Endothelial cell of umbilical vein (primary cell): ENCODE measurements at regions not wholly inside any gene's neighbourhood (a gene's known extent, or its start where the extent isn't known, plus 50 kb on each side); places are given as distances from the start of the nearest gene placed in this dataset.

Experiments used
- BruUV-seq: library from RNA; stranded (reverse); fragments of 400-500 nt; replicated peaks from 2 replicates; lab custom pipeline; 2021; lab: Mats Ljungman, UMichigan
- CTCF ChIA-PET: fragments of 300-600, 350-600 bp; sonication (Branson Sonifier 250); formaldehyde crosslinking; loops from one replicate; lab custom pipeline; 2021; ENCODE audit warnings: antibody characterized with exemption, inconsistent platforms; lab: Charles Lee
- POLR2A ChIA-PET: fragments of 300-600, 350-600 bp; sonication (Branson Sonifier 250); formaldehyde crosslinking; loops from one replicate; lab custom pipeline; 2021; ENCODE audit warnings: antibody characterized with exemption, inconsistent platforms; lab: Charles Lee
- DNase-seq: peaks from one replicate; pipeline ENCODE4 v3.0.0-alpha.2; 2011; ENCODE audit warnings: low read depth, low spot score
- FAIRE-seq: peaks from 2 replicates; lab custom pipeline; 2011; peaks lifted over from hg19 to GRCh38; lab: Jason Lieb, UNC
- H2AFZ ChIP-seq: 2 replicates; pipeline ENCODE4 v1.6.0; 2012; ENCODE audit warnings: low read depth, low read length, control low read depth, inconsistent platforms
- H3K27ac ChIP-seq: 2 replicates; pipeline ENCODE4 v1.5.1; 2011; ENCODE audit warnings: low read depth, mild to moderate bottlenecking, control low read depth, low read length, moderate library complexity; ENCODE audit not compliant: insufficient read depth
- H3K27me3 ChIP-seq, 2 experiments: 2 replicates each; pipeline versions ENCODE4 v1.6.0 to v1.6.1; 2011; ENCODE audit warnings: low read length in 2 of 2, mixed read lengths in 1 of 2; ENCODE audit not compliant: control insufficient read depth in 2 of 2, insufficient read depth in 2 of 2
- H3K36me3 ChIP-seq, 2 experiments: 2 replicates in 1 of 2; 3 replicates in 1 of 2; pipeline ENCODE4 v1.5.1; 2011; ENCODE audit warnings: low read length in 2 of 2, mild to moderate bottlenecking in 1 of 2, moderate library complexity in 1 of 2; ENCODE audit not compliant: control insufficient read depth in 2 of 2, insufficient read depth in 2 of 2; ENCODE audit errors: extremely low read depth in 1 of 2
- H3K4me1 ChIP-seq: 3 replicates; pipeline ENCODE4 v1.5.1; 2011; ENCODE audit warnings: mild to moderate bottlenecking, low read length; ENCODE audit not compliant: control insufficient read depth, insufficient read depth; ENCODE audit errors: extremely low read depth
- H3K4me2 ChIP-seq: 2 replicates; pipeline ENCODE4 v1.6.1; 2011; ENCODE audit warnings: low read length, control low read depth, mixed read lengths; ENCODE audit not compliant: insufficient read depth
- H3K4me3 ChIP-seq, 3 experiments: fragments of 200-600 bp in 1 of 3; sonication (generic), shearing (Covaris generic) in 1 of 3; replicated peaks in 1 of 3; 2 replicates each; pipeline ENCODE4 v1.5.1; 2011 to 2016; ENCODE audit warnings: control low read depth in 3 of 3, low read length in 3 of 3, mild to moderate bottlenecking in 2 of 3, inconsistent platforms in 1 of 3, low read depth in 1 of 3, moderate library complexity in 1 of 3; ENCODE audit not compliant: insufficient read depth in 1 of 3
- H3K79me2 ChIP-seq: 2 replicates; pipeline ENCODE4 v1.6.0; 2012; ENCODE audit warnings: low read length, inconsistent platforms; ENCODE audit not compliant: control insufficient read depth, insufficient read depth
- H3K9ac ChIP-seq: replicated peaks from 2 replicates; pipeline ENCODE3; 2011; ENCODE audit warnings: low read length, control low read depth; ENCODE audit not compliant: insufficient read depth; ENCODE audit errors: extremely low read depth
- H3K9me1 ChIP-seq: replicated peaks from 3 replicates; pipeline ENCODE4 v1.6.0; 2011; ENCODE audit warnings: mild to moderate bottlenecking, low read length; ENCODE audit not compliant: control insufficient read depth, insufficient read depth; ENCODE audit errors: extremely low read depth
- H3K9me3 ChIP-seq: replicated peaks from 2 replicates; pipeline ENCODE4 v1.5.1; 2012; ENCODE audit warnings: low read length, inconsistent platforms; ENCODE audit not compliant: control insufficient read depth, insufficient read depth
- H4K20me1 ChIP-seq: replicated peaks from 2 replicates; pipeline ENCODE3; 2011; ENCODE audit warnings: mild to moderate bottlenecking, low read length; ENCODE audit not compliant: control insufficient read depth, insufficient read depth; ENCODE audit errors: extremely low read depth
- CTCF ChIP-seq, 2 donors: IDR thresholded peaks; 1 replicate in 1 of 2; 2 replicates in 1 of 2; pipeline ENCODE4 v1.5.1; 2011; ENCODE audit warnings: low read length in 2 of 2, mild to moderate bottlenecking in 2 of 2, moderate library complexity in 2 of 2, control low read depth in 1 of 2, inconsistent platforms in 1 of 2, low read depth in 1 of 2; ENCODE audit not compliant: insufficient read depth in 1 of 2; ENCODE audit errors: extremely low read depth in 1 of 2
- EZH2 ChIP-seq: IDR thresholded peaks from 2 replicates; pipeline ENCODE4 v1.6.1; 2012; ENCODE audit warnings: borderline replicate concordance, low read depth, mild to moderate bottlenecking, moderate library complexity, low read length, inconsistent platforms; ENCODE audit not compliant: severe bottlenecking
- FOS ChIP-seq: IDR thresholded peaks from 2 replicates; pipeline ENCODE4 v1.6.1; 2011; ENCODE audit warnings: mild to moderate bottlenecking, low read length, moderate library complexity, borderline replicate concordance; ENCODE audit not compliant: insufficient read depth
- GATA2 ChIP-seq: IDR thresholded peaks from 2 replicates; pipeline ENCODE4 v1.7.0; 2011; ENCODE audit warnings: low read depth, mild to moderate bottlenecking, moderate library complexity, mixed read lengths, low read length; ENCODE audit not compliant: insufficient read length, insufficient read depth
- JUN ChIP-seq: IDR thresholded peaks from 2 replicates; pipeline ENCODE4 v1.6.1; 2011; ENCODE audit warnings: borderline replicate concordance, low read depth; ENCODE audit not compliant: insufficient read length, insufficient read depth
- MYC ChIP-seq: IDR thresholded peaks from one replicate; pipeline ENCODE4 v1.6.1; 2011; ENCODE audit warnings: mild to moderate bottlenecking, low read depth, low read length
- POLR2A ChIP-seq: IDR thresholded peaks from 2 replicates; pipeline ENCODE4 v1.6.1; 2012; ENCODE audit warnings: low read depth, mild to moderate bottlenecking, control low read depth, low read length
- POLR2AphosphoS5 ChIP-seq: IDR thresholded peaks from 2 replicates; pipeline ENCODE4 v1.6.1; 2012; ENCODE audit warnings: low read depth, mild to moderate bottlenecking, control low read depth, low read length, moderate library complexity; ENCODE audit not compliant: insufficient read depth
- dilution Hi-C: fragments of 300-500 bp; cut with MboI; formaldehyde crosslinking; loops from one replicate; pipeline ENCODE4 v1.15.0; 2019; ENCODE audit warnings: low sequenced_read_pairs; ENCODE audit not compliant: extremely low pct_ligation_motif_present
- intact Hi-C: fragments of 100-400 bp; cut with micrococcal nuclease; formaldehyde crosslinking; loops from one replicate; pipeline ENCODE4 v1.10.0; 2022
- TF ChIP-seq, protein P1 (sequence below): IDR thresholded peaks from 2 replicates; pipeline ENCODE4 v1.6.1; 2011; ENCODE audit not compliant: insufficient read depth, insufficient read length

GRCh38 chr6:118746145-118746824, 94.9 kb upstream of the CEP85L start:
- no peak for FAIRE-seq
- BruUV-seq, result no TSS peak
- Histone ChIP-seq H3K9me3 (no peaks in the 10 kb centered on the region), H3K4me1 (no peaks in the 10 kb centered on the region), H3K36me3 (no peaks in the 10 kb centered on the region), H3K4me3 (no peak overlapping the region), H2AFZ (no peak overlapping the region), H4K20me1 (no peaks in the 10 kb centered on the region), H3K27me3 (peaks cover 0 to 4% of the 10 kb centered on the region in 2 experiments), H3K9ac (no peak overlapping the region), H3K79me2 (no peaks in the 10 kb centered on the region), H3K27ac (no peak overlapping the region), H3K4me2 (no peak overlapping the region), H3K9me1 (no peaks in the 10 kb centered on the region)
- CTCF ChIA-PET, result interaction anchor here (0.8 to 1.5 kb wide), 2 partner anchors 8 to 54 kb away, joined by 3 to 5 read pairs; no protein-coding TSS in a partner anchor
- POLR2A ChIA-PET, result no interaction called here
- no peak for DNase-seq
- TF ChIP-seq JUN (no peak), POLR2AphosphoS5 (no peak)
- intact Hi-C loops, result no loop called here
- dilution Hi-C loops, result no loop called here

DNA sequence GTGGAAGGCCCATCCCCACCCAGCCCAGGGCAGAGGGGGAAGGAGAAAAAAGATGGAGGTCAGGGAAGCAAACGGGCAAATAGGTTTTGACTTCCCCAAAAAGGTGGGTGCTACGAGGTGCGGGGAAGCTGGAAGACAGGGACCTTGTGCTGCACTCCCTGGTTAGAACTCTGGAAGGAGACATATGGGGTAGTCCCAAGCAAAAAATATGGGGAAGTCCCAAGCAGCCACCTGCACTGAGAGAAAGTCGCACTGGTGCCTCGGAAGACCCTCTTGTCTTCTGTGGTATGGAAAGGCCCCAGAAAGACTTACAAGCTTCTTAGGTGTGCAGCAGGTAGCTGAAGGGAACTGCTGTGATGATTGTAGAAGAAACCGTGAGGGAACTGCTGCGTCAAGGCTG, 93.8 kb upstream of the CEP85L start:
- dilution Hi-C loops, result no loop called here
- TF ChIP-seq POLR2AphosphoS5 (no peak), MYC (no peak), GATA2 (no peak), EZH2 (no peak), POLR2A (no peak), CTCF (IDR thresholded peaks at IDR 0.05; ENCODE audit: extremely low read depth in 1 of 2, insufficient read depth in 1 of 2, low read depth in 1 of 2, low read length in 2 of 2) (no peak), JUN (no peak), FOS (no peak)
- TF ChIP-seq, protein P1, sequence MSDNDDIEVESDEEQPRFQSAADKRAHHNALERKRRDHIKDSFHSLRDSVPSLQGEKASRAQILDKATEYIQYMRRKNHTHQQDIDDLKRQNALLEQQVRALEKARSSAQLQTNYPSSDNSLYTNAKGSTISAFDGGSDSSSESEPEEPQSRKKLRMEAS, result no peak

More for the DNA sequence above, 93.8 kb upstream of the CEP85L start:
- no peak overlapping the region for H3K27ac ChIP-seq
- H3K9ac ChIP-seq, result no peak overlapping the region
- no peaks in the 10 kb centered on the region for H3K79me2 ChIP-seq
- H4K20me1 ChIP-seq, result no peaks in the 10 kb centered on the region
- no TSS peak for BruUV-seq
- H3K9me3 ChIP-seq, result no peaks in the 10 kb centered on the region
- no peaks in the 10 kb centered on the region for H3K36me3 ChIP-seq
- intact Hi-C loops, result no loop called here
- CTCF ChIA-PET, result no interaction called here
- no peak overlapping the region for H3K4me2 ChIP-seq
- H3K9me1 ChIP-seq, result no peaks in the 10 kb centered on the region
- peaks cover 0 to 4% of the 10 kb centered on the region in 2 experiments for H3K27me3 ChIP-seq
- no peak for FAIRE-seq
- DNase-seq, result no peak
- no peaks in the 10 kb centered on the region for H3K4me1 ChIP-seq
- H3K4me3 ChIP-seq, result no peak overlapping the region
- POLR2A ChIA-PET, result no interaction called here
- no peak overlapping the region for H2AFZ ChIP-seq
